AG09309 (cell line): ENCODE measurements at regions not wholly inside any gene's neighbourhood (a gene's known extent, or its start where the extent isn't known, plus 50 kb on each side); places are given as distances from the start of the nearest gene placed in this dataset.

Source experiments
- DNase-seq: peaks from one replicate; pipeline ENCODE4 v3.0.0-alpha.2; 2010; ENCODE audit warnings: low read depth
- H3K4me3 ChIP-seq: 2 replicates; pipeline ENCODE4 v1.5.1; 2011; ENCODE audit warnings: mild to moderate bottlenecking, low read depth, low read length, moderate library complexity; ENCODE audit not compliant: control insufficient read depth
- CTCF ChIP-seq: IDR thresholded peaks from 2 replicates; pipeline ENCODE4 v1.5.1; 2011; ENCODE audit warnings: mild to moderate bottlenecking, low read depth, low read length, inconsistent platforms; ENCODE audit not compliant: insufficient read depth, control insufficient read depth; ENCODE audit errors: missing control alignments

- no peak for TF ChIP-seq CTCF
- H3K4me3 ChIP-seq, result no peak overlapping the region
- DNase-seq, result no peak
Measured at GRCh38 chr6:50211582-50211981, 161.9 kb upstream of the DEFB112 start.

GRCh38 chr6:50213146-50213545, 163.4 kb upstream of the DEFB112 start:
- TF ChIP-seq CTCF, result no peak
- no peak overlapping the region for H3K4me3 ChIP-seq
- no peak for DNase-seq

- no peak for TF ChIP-seq CTCF
- DNase-seq, result no peak
Measured at GRCh38 chr6:50214937-50215336, 165.2 kb upstream of the DEFB112 start.

GRCh38 chr6:50217841-50218240, 168.1 kb upstream of the DEFB112 start:
- no peak for TF ChIP-seq CTCF
- DNase-seq, result no peak

More at GRCh38 chr6:50214937-50215336, 165.2 kb upstream of the DEFB112 start:
- H3K4me3 ChIP-seq, result no peak overlapping the region

GRCh38 chr6:50236164-50236563, 186.4 kb upstream of the DEFB112 start:
- no peak overlapping the region for H3K4me3 ChIP-seq
- TF ChIP-seq CTCF, result no peak
- DNase-seq, result no peak

More at GRCh38 chr6:50217841-50218240, 168.1 kb upstream of the DEFB112 start:
- H3K4me3 ChIP-seq, result no peak overlapping the region

GRCh38 chr6:50239853-50240252, 190.1 kb upstream of the DEFB112 start:
- no peak for TF ChIP-seq CTCF
- no peak for DNase-seq
- H3K4me3 ChIP-seq, result no peak overlapping the region

GRCh38 chr6:50240986-50241385, 191.3 kb upstream of the DEFB112 start:
- no peak overlapping the region for H3K4me3 ChIP-seq
- TF ChIP-seq CTCF, result no peak

More at GRCh38 chr6:50240986-50241385, 191.3 kb upstream of the DEFB112 start:
- DNase-seq, result no peak
